ENCODE measurements at regions not wholly inside any gene's neighbourhood (a gene's known extent, or its start where the extent isn't known, plus 50 kb on each side); places are given as distances from the start of the nearest gene placed in this dataset.
"Not testable (repeated sequence)": the region's sequence is repeated elsewhere in the genome, so short reads cannot be mapped to it uniquely, and the experiment has no call there.

GRCh38 chr14:82635915-82636314 is 1102.3 kb upstream of the SEL1L start:
- no peak for DNase-seq

- DNase-seq, result no peak
Observed at GRCh38 chr14:82636426-82636825, 1102.8 kb upstream of the SEL1L start.

- DNase-seq, result no peak
Observed at GRCh38 chr14:82641050-82641540, 1107.4 kb upstream of the SEL1L start.

- DNase-seq, result peak; percentile 85
Observed at GRCh38 chr14:82642425-82642824, 1108.8 kb upstream of the SEL1L start.

- no peak for DNase-seq
Observed at GRCh38 chr14:82647088-82647810, 1113.6 kb upstream of the SEL1L start.

- DNase-seq, result no peak
Observed at GRCh38 chr14:82655770-82656169, 1122.1 kb upstream of the SEL1L start.

GRCh38 chr14:82657186-82657675 is 1123.6 kb upstream of the SEL1L start:
- peak; percentile 31 for DNase-seq

- no peak for DNase-seq
Observed at GRCh38 chr14:82661258-82661657, 1127.6 kb upstream of the SEL1L start.

GRCh38 chr14:82667006-82667405 is 1133.4 kb upstream of the SEL1L start:
- no peak for DNase-seq

GRCh38 chr14:82667501-82667900 is 1133.8 kb upstream of the SEL1L start:
- DNase-seq, result no peak

GRCh38 chr14:82676403-82676802 is 1142.8 kb upstream of the SEL1L start:
- no peak for DNase-seq

- DNase-seq, result no peak
Observed at GRCh38 chr14:82689948-82690347, 1156.3 kb upstream of the SEL1L start.

GRCh38 chr14:82691191-82691590 is 1157.5 kb upstream of the SEL1L start:
- not testable (repeated sequence) for DNase-seq

GRCh38 chr14:82694820-82695219 is 1161.2 kb upstream of the SEL1L start:
- no peak for DNase-seq

- DNase-seq, result no peak
Observed at GRCh38 chr14:82704218-82704617, 1170.6 kb upstream of the SEL1L start.

- DNase-seq, result no peak
Observed at GRCh38 chr14:82710267-82710841, 1176.7 kb upstream of the SEL1L start.

- DNase-seq, result no peak
Observed at GRCh38 chr14:82719617-82720016, 1186.0 kb upstream of the SEL1L start.

- DNase-seq, result no peak
Observed at GRCh38 chr14:82720431-82720830, 1186.8 kb upstream of the SEL1L start.

- DNase-seq, result no peak
Observed at GRCh38 chr14:82720946-82721345, 1187.3 kb upstream of the SEL1L start.

- DNase-seq, result no peak
Observed at GRCh38 chr14:82724316-82724715, 1190.7 kb upstream of the SEL1L start.

GRCh38 chr14:82725213-82725612 is 1191.6 kb upstream of the SEL1L start:
- no peak for DNase-seq

GRCh38 chr14:82731526-82731925 is 1197.9 kb upstream of the SEL1L start:
- no peak for DNase-seq

GRCh38 chr14:82740547-82740946 is 1206.9 kb upstream of the SEL1L start:
- no peak for DNase-seq

- no peak for DNase-seq
Observed at GRCh38 chr14:82755476-82755875, 1221.8 kb upstream of the SEL1L start.

GRCh38 chr14:82755923-82756322 is 1222.3 kb upstream of the SEL1L start:
- DNase-seq, result no peak

All from NCI-H1436 (cell line).